Chondrocyte (in vitro differentiated cells): ENCODE measurements at regions not wholly inside any gene's neighbourhood (a gene's known extent, or its start where the extent isn't known, plus 50 kb on each side); places are given as distances from the start of the nearest gene placed in this dataset.

ENCODE experiments used
- DNase-seq: peaks from one replicate; pipeline ENCODE4 v3.0.0; 2021; ENCODE audit warnings: mixed read lengths, low spot score
- H3K27ac Mint-ChIP-seq: one replicate; pipeline ENCODE4 v1.8.0; 2021; ENCODE audit warnings: mild to moderate bottlenecking, moderate library complexity, mixed read lengths; ENCODE audit not compliant: unreplicated experiment
- H3K27me3 Mint-ChIP-seq: 2 replicates; pipeline ENCODE4 v1.8.0; 2021; ENCODE audit warnings: low read depth, mixed read lengths
- H3K36me3 Mint-ChIP-seq: 2 replicates; pipeline ENCODE4 v1.8.0; 2021; ENCODE audit warnings: low read depth, mixed read lengths
- H3K4me1 Mint-ChIP-seq: 2 replicates; pipeline ENCODE4 v1.8.0; 2021; ENCODE audit warnings: low read depth, mild to moderate bottlenecking, mixed read lengths
- H3K4me3 Mint-ChIP-seq: one replicate; pipeline ENCODE4 v1.8.0; 2021; ENCODE audit warnings: mild to moderate bottlenecking, moderate library complexity, mixed read lengths; ENCODE audit not compliant: unreplicated experiment
- H3K9me3 Mint-ChIP-seq: 2 replicates; pipeline ENCODE4 v1.8.0; 2021; ENCODE audit warnings: low read depth, mixed read lengths
- CTCF ChIP-seq: fragments of 200-600 bp; sonication (generic); IDR thresholded peaks from 2 replicates; pipeline ENCODE4 v1.5.0; 2021; ENCODE audit warnings: antibody characterized with exemption, mild to moderate bottlenecking, moderate library complexity

GRCh38 chr21:28541371-28542112 is 451.1 kb downstream of the LTN1 start:
- no peaks in the 10 kb centered on the region for H3K27me3 Mint-ChIP-seq
- TF ChIP-seq CTCF = no peak
- H3K9me3 Mint-ChIP-seq = no peaks in the 10 kb centered on the region
- H3K4me1 Mint-ChIP-seq = peaks cover 21% of the 10 kb centered on the region
- DNase-seq = no peak
- no peaks in the 10 kb centered on the region for H3K36me3 Mint-ChIP-seq
- no peak overlapping the region for H3K4me3 Mint-ChIP-seq
- no peak overlapping the region for H3K27ac Mint-ChIP-seq

GRCh38 chr21:28540514-28540913 is 452.2 kb downstream of the LTN1 start:
- Mint-ChIP-seq H3K4me1 (peaks cover 30% of the 10 kb centered on the region), H3K4me3 (no peak overlapping the region), H3K9me3 (no peaks in the 10 kb centered on the region), H3K27me3 (no peaks in the 10 kb centered on the region), H3K27ac (no peak overlapping the region), H3K36me3 (no peaks in the 10 kb centered on the region)
- TF ChIP-seq CTCF = no peak
- no peak for DNase-seq

- Mint-ChIP-seq H3K9me3 (no peaks in the 10 kb centered on the region), H3K4me3 (no peak overlapping the region), H3K4me1 (peaks cover 38% of the 10 kb centered on the region), H3K27ac (no peak overlapping the region), H3K36me3 (no peaks in the 10 kb centered on the region), H3K27me3 (no peaks in the 10 kb centered on the region)
- no peak for TF ChIP-seq CTCF
- no peak for DNase-seq
Measured at GRCh38 chr21:28539623-28539988, 453.1 kb downstream of the LTN1 start.

GRCh38 chr21:28538987-28539622 is 453.6 kb downstream of the LTN1 start:
- no peak for DNase-seq
- Mint-ChIP-seq H3K27me3 (no peaks in the 10 kb centered on the region), H3K27ac (no peak overlapping the region), H3K36me3 (no peaks in the 10 kb centered on the region), H3K9me3 (no peaks in the 10 kb centered on the region), H3K4me3 (no peak overlapping the region), H3K4me1 (peaks cover 38% of the 10 kb centered on the region)
- TF ChIP-seq CTCF = no peak

GRCh38 chr21:28537371-28538079 is 455.2 kb downstream of the LTN1 start:
- DNase-seq = no peak
- Mint-ChIP-seq H3K4me1 (peaks cover 38% of the 10 kb centered on the region), H3K27ac (no peak overlapping the region), H3K9me3 (no peaks in the 10 kb centered on the region), H3K36me3 (no peaks in the 10 kb centered on the region), H3K27me3 (no peaks in the 10 kb centered on the region), H3K4me3 (no peak overlapping the region)
- TF ChIP-seq CTCF = no peak
